Endothelial cell of umbilical vein (primary cell): ENCODE measurements at regions not wholly inside any gene's neighbourhood (a gene's known extent, or its start where the extent isn't known, plus 50 kb on each side); places are given as distances from the start of the nearest gene placed in this dataset.

Experiments
- BruUV-seq: library from RNA; stranded (reverse); fragments of 400-500 nt; replicated peaks from 2 replicates; lab custom pipeline; 2021; lab: Mats Ljungman, UMichigan
- CTCF ChIA-PET: fragments of 300-600, 350-600 bp; sonication (Branson Sonifier 250); formaldehyde crosslinking; loops from one replicate; lab custom pipeline; 2021; ENCODE audit warnings: antibody characterized with exemption, inconsistent platforms; lab: Charles Lee
- POLR2A ChIA-PET: fragments of 300-600, 350-600 bp; sonication (Branson Sonifier 250); formaldehyde crosslinking; loops from one replicate; lab custom pipeline; 2021; ENCODE audit warnings: antibody characterized with exemption, inconsistent platforms; lab: Charles Lee
- DNase-seq: peaks from one replicate; pipeline ENCODE4 v3.0.0-alpha.2; 2011; ENCODE audit warnings: low read depth, low spot score
- FAIRE-seq: peaks from 2 replicates; lab custom pipeline; 2011; peaks lifted over from hg19 to GRCh38; lab: Jason Lieb, UNC
- H2AFZ ChIP-seq: 2 replicates; pipeline ENCODE4 v1.6.0; 2012; ENCODE audit warnings: low read depth, low read length, control low read depth, inconsistent platforms
- H3K27ac ChIP-seq: 2 replicates; pipeline ENCODE4 v1.5.1; 2011; ENCODE audit warnings: low read depth, mild to moderate bottlenecking, control low read depth, low read length, moderate library complexity; ENCODE audit not compliant: insufficient read depth
- H3K27me3 ChIP-seq, 2 experiments: 2 replicates each; pipeline versions ENCODE4 v1.6.0 to v1.6.1; 2011; ENCODE audit warnings: low read length in 2 of 2, mixed read lengths in 1 of 2; ENCODE audit not compliant: control insufficient read depth in 2 of 2, insufficient read depth in 2 of 2
- H3K36me3 ChIP-seq, 2 experiments: 2 replicates in 1 of 2; 3 replicates in 1 of 2; pipeline ENCODE4 v1.5.1; 2011; ENCODE audit warnings: low read length in 2 of 2, mild to moderate bottlenecking in 1 of 2, moderate library complexity in 1 of 2; ENCODE audit not compliant: control insufficient read depth in 2 of 2, insufficient read depth in 2 of 2; ENCODE audit errors: extremely low read depth in 1 of 2
- H3K4me1 ChIP-seq: 3 replicates; pipeline ENCODE4 v1.5.1; 2011; ENCODE audit warnings: mild to moderate bottlenecking, low read length; ENCODE audit not compliant: control insufficient read depth, insufficient read depth; ENCODE audit errors: extremely low read depth
- H3K4me2 ChIP-seq: 2 replicates; pipeline ENCODE4 v1.6.1; 2011; ENCODE audit warnings: low read length, control low read depth, mixed read lengths; ENCODE audit not compliant: insufficient read depth
- H3K4me3 ChIP-seq, 3 experiments: fragments of 200-600 bp in 1 of 3; sonication (generic), shearing (Covaris generic) in 1 of 3; replicated peaks in 1 of 3; 2 replicates each; pipeline ENCODE4 v1.5.1; 2011 to 2016; ENCODE audit warnings: control low read depth in 3 of 3, low read length in 3 of 3, mild to moderate bottlenecking in 2 of 3, inconsistent platforms in 1 of 3, low read depth in 1 of 3, moderate library complexity in 1 of 3; ENCODE audit not compliant: insufficient read depth in 1 of 3
- H3K79me2 ChIP-seq: 2 replicates; pipeline ENCODE4 v1.6.0; 2012; ENCODE audit warnings: low read length, inconsistent platforms; ENCODE audit not compliant: control insufficient read depth, insufficient read depth
- H3K9ac ChIP-seq: replicated peaks from 2 replicates; pipeline ENCODE3; 2011; ENCODE audit warnings: low read length, control low read depth; ENCODE audit not compliant: insufficient read depth; ENCODE audit errors: extremely low read depth
- H3K9me1 ChIP-seq: replicated peaks from 3 replicates; pipeline ENCODE4 v1.6.0; 2011; ENCODE audit warnings: mild to moderate bottlenecking, low read length; ENCODE audit not compliant: control insufficient read depth, insufficient read depth; ENCODE audit errors: extremely low read depth
- H3K9me3 ChIP-seq: replicated peaks from 2 replicates; pipeline ENCODE4 v1.5.1; 2012; ENCODE audit warnings: low read length, inconsistent platforms; ENCODE audit not compliant: control insufficient read depth, insufficient read depth
- H4K20me1 ChIP-seq: replicated peaks from 2 replicates; pipeline ENCODE3; 2011; ENCODE audit warnings: mild to moderate bottlenecking, low read length; ENCODE audit not compliant: control insufficient read depth, insufficient read depth; ENCODE audit errors: extremely low read depth
- EZH2 ChIP-seq: IDR thresholded peaks from 2 replicates; pipeline ENCODE4 v1.6.1; 2012; ENCODE audit warnings: borderline replicate concordance, low read depth, mild to moderate bottlenecking, moderate library complexity, low read length, inconsistent platforms; ENCODE audit not compliant: severe bottlenecking
- FOS ChIP-seq: IDR thresholded peaks from 2 replicates; pipeline ENCODE4 v1.6.1; 2011; ENCODE audit warnings: mild to moderate bottlenecking, low read length, moderate library complexity, borderline replicate concordance; ENCODE audit not compliant: insufficient read depth
- GATA2 ChIP-seq: IDR thresholded peaks from 2 replicates; pipeline ENCODE4 v1.7.0; 2011; ENCODE audit warnings: low read depth, mild to moderate bottlenecking, moderate library complexity, mixed read lengths, low read length; ENCODE audit not compliant: insufficient read length, insufficient read depth
- JUN ChIP-seq: IDR thresholded peaks from 2 replicates; pipeline ENCODE4 v1.6.1; 2011; ENCODE audit warnings: borderline replicate concordance, low read depth; ENCODE audit not compliant: insufficient read length, insufficient read depth
- MYC ChIP-seq: IDR thresholded peaks from one replicate; pipeline ENCODE4 v1.6.1; 2011; ENCODE audit warnings: mild to moderate bottlenecking, low read depth, low read length
- POLR2A ChIP-seq: IDR thresholded peaks from 2 replicates; pipeline ENCODE4 v1.6.1; 2012; ENCODE audit warnings: low read depth, mild to moderate bottlenecking, control low read depth, low read length
- POLR2AphosphoS5 ChIP-seq: IDR thresholded peaks from 2 replicates; pipeline ENCODE4 v1.6.1; 2012; ENCODE audit warnings: low read depth, mild to moderate bottlenecking, control low read depth, low read length, moderate library complexity; ENCODE audit not compliant: insufficient read depth
- dilution Hi-C: fragments of 300-500 bp; cut with MboI; formaldehyde crosslinking; loops from one replicate; pipeline ENCODE4 v1.15.0; 2019; ENCODE audit warnings: low sequenced_read_pairs; ENCODE audit not compliant: extremely low pct_ligation_motif_present
- intact Hi-C: fragments of 100-400 bp; cut with micrococcal nuclease; formaldehyde crosslinking; loops from one replicate; pipeline ENCODE4 v1.10.0; 2022
- TF ChIP-seq, protein P1 (sequence below): IDR thresholded peaks from 2 replicates; pipeline ENCODE4 v1.6.1; 2011; ENCODE audit not compliant: insufficient read depth, insufficient read length
- TF ChIP-seq, protein P2 (sequence below), 2 donors: IDR thresholded peaks; 1 replicate in 1 of 2; 2 replicates in 1 of 2; pipeline ENCODE4 v1.5.1; 2011; ENCODE audit warnings: low read length in 2 of 2, mild to moderate bottlenecking in 2 of 2, moderate library complexity in 2 of 2, control low read depth in 1 of 2, inconsistent platforms in 1 of 2, low read depth in 1 of 2; ENCODE audit not compliant: insufficient read depth in 1 of 2; ENCODE audit errors: extremely low read depth in 1 of 2

DNA sequence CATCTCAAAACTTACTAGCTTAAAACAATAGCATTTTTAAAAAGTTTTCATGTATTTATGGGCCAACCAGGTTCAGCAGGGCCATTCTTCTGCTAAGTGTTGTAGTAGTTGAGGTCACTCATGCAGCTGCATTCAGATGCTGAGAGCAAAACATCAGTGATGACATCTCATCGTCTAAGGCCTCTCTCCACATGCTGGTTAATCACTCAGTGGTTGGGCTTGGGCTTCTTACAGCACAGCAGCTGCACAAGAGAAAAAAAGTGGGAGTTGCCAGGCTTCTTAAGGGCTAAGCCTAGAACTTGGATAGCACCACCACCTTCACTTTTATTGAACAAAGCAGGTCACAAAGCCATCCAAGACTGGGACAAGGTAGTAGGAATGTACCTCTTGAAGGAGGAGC, 190.3 kb downstream of the IRS1 start:
- no TSS peak for BruUV-seq
- CTCF ChIA-PET: no interaction called here
- dilution Hi-C loops: no loop called here
- Histone ChIP-seq H3K9ac (no peak overlapping the region), H3K79me2 (no peaks in the 10 kb centered on the region), H3K4me1 (no peaks in the 10 kb centered on the region), H3K4me2 (no peak overlapping the region), H3K27me3 (no peaks in the 10 kb centered on the region), H3K4me3 (no peak overlapping the region), H3K9me3 (no peaks in the 10 kb centered on the region), H3K27ac (no peak overlapping the region), H3K9me1 (no peaks in the 10 kb centered on the region), H2AFZ (no peak overlapping the region), H3K36me3 (no peaks in the 10 kb centered on the region), H4K20me1 (no peaks in the 10 kb centered on the region)
- no peak for TF ChIP-seq FOS
- no peak for TF ChIP-seq JUN
- no peak for TF ChIP-seq MYC
- no peak for TF ChIP-seq EZH2
- POLR2A ChIA-PET: no interaction called here
- no peak for DNase-seq
- intact Hi-C loops: no loop called here
- no peak for FAIRE-seq

DNA sequence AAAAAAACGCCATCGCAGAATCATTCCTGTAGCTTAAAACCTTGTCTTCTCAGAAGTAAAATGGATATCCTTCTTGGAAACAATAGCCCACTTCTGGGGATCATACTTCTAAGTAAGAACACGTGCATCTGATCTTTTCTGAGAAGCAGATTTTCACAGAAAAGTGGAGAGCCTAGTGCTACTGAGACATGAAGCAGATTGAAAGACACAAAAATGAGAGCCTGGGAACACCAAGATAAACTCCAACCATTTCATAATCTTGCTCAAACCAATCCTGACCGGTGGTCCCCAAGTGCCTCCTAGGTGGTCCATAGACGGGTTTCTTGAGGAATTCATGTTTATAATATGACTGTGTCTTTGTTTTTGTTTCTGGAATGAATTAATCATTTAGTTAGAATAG, 191.2 kb downstream of the IRS1 start:
- H2AFZ ChIP-seq: no peak overlapping the region
- no peaks in the 10 kb centered on the region for H3K9me1 ChIP-seq
- no peak overlapping the region for H3K9ac ChIP-seq
- H3K27me3 ChIP-seq: no peaks in the 10 kb centered on the region
- H3K79me2 ChIP-seq: no peaks in the 10 kb centered on the region
- no peak overlapping the region for H3K4me2 ChIP-seq
- ChIA-PET CTCF (no interaction called here), POLR2A (no interaction called here)
- no peaks in the 10 kb centered on the region for H4K20me1 ChIP-seq
- H3K4me3 ChIP-seq: no peak overlapping the region
- no peak overlapping the region for H3K27ac ChIP-seq
- H3K36me3 ChIP-seq: no peaks in the 10 kb centered on the region
- H3K4me1 ChIP-seq: no peaks in the 10 kb centered on the region
- dilution Hi-C loops (no loop called here), intact Hi-C loops (no loop called here)
- FAIRE-seq (no peak), DNase-seq (no peak)
- no peak for TF ChIP-seq MYC
- no peak for TF ChIP-seq POLR2A
- TF ChIP-seq, protein P1, sequence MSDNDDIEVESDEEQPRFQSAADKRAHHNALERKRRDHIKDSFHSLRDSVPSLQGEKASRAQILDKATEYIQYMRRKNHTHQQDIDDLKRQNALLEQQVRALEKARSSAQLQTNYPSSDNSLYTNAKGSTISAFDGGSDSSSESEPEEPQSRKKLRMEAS: no peak
- no peak for TF ChIP-seq JUN
- TF ChIP-seq FOS: no peak
- TF ChIP-seq EZH2: no peak
- TF ChIP-seq, protein P2, sequence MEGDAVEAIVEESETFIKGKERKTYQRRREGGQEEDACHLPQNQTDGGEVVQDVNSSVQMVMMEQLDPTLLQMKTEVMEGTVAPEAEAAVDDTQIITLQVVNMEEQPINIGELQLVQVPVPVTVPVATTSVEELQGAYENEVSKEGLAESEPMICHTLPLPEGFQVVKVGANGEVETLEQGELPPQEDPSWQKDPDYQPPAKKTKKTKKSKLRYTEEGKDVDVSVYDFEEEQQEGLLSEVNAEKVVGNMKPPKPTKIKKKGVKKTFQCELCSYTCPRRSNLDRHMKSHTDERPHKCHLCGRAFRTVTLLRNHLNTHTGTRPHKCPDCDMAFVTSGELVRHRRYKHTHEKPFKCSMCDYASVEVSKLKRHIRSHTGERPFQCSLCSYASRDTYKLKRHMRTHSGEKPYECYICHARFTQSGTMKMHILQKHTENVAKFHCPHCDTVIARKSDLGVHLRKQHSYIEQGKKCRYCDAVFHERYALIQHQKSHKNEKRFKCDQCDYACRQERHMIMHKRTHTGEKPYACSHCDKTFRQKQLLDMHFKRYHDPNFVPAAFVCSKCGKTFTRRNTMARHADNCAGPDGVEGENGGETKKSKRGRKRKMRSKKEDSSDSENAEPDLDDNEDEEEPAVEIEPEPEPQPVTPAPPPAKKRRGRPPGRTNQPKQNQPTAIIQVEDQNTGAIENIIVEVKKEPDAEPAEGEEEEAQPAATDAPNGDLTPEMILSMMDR (IDR thresholded peaks at IDR 0.05; ENCODE audit: extremely low read depth in 1 of 2, insufficient read depth in 1 of 2, low read depth in 1 of 2, low read length in 2 of 2): no peak
- TF ChIP-seq POLR2AphosphoS5: no peak
- no peak for TF ChIP-seq GATA2
- no TSS peak for BruUV-seq
- no peaks in the 10 kb centered on the region for H3K9me3 ChIP-seq
